Heart right ventricle (tissue), 16 donors: ENCODE measurements at regions not wholly inside any gene's neighbourhood (a gene's known extent, or its start where the extent isn't known, plus 50 kb on each side); places are given as distances from the start of the nearest gene placed in this dataset.
"Not testable (repeated sequence)": the region's sequence is repeated elsewhere in the genome, so short reads cannot be mapped to it uniquely, and the experiment has no call there.

Source experiments
- ATAC-seq, 8 donors: fragments of 200-7000 bp; cut with Tn5 transposase; one replicate each; pipeline ENCODE4 v1.9.1; 2020; ENCODE audit warnings: mild to moderate bottlenecking in 8 of 8, moderate library complexity in 8 of 8, moderate number of reproducible peaks in 1 of 8
- DNase-seq, 2 donors: peaks; one replicate each; pipeline ENCODE4 v3.0.0-alpha.2; 2020
- H3K27ac ChIP-seq, 10 donors: fragments of 200-600 bp; sonication (generic) in 2 of 10; one replicate each; pipeline versions ENCODE4 v1.5.0 to v1.8.0; 2020 to 2022; ENCODE audit warnings: mild to moderate bottlenecking in 3 of 10
- H3K27me3 ChIP-seq, 7 donors: fragments of 200-600 bp; one replicate each; pipeline ENCODE4 v1.8.0; 2021 to 2022; ENCODE audit warnings: mild to moderate bottlenecking in 2 of 7
- H3K36me3 ChIP-seq, 9 donors: fragments of 200-600 bp; sonication (generic) in 1 of 9; one replicate each; pipeline versions ENCODE4 v1.5.0 to v1.8.0; 2020 to 2022; ENCODE audit warnings: mild to moderate bottlenecking in 2 of 9
- H3K4me1 ChIP-seq, 9 donors: fragments of 200-600 bp; sonication (generic) in 1 of 9; one replicate each; pipeline versions ENCODE4 v1.5.0 to v1.8.0; 2020 to 2022; ENCODE audit warnings: mild to moderate bottlenecking in 4 of 9
- H3K4me3 ChIP-seq, 10 donors: fragments of 200-600 bp; sonication (generic) in 2 of 10; one replicate each; pipeline versions ENCODE4 v1.5.0 to v1.8.0; 2020 to 2022; ENCODE audit warnings: mild to moderate bottlenecking in 7 of 10, moderate library complexity in 2 of 10
- H3K9me3 ChIP-seq, 11 donors: fragments of 200-600 bp in 10 of 11; sonication (generic) in 2 of 11; one replicate each; pipeline versions ENCODE4 v1.5.0 to v1.8.0; 2013 to 2022; ENCODE audit warnings: mild to moderate bottlenecking in 2 of 11, control low read depth in 1 of 11, moderate library complexity in 1 of 11
- WGBS, 2 donors: extraction: QIAGEN DNeasy Blood & Tissue Kit; methylation state at CpG; one replicate each; pipeline ENCODE4 v1.1.7; 2013; ENCODE audit warnings: inconsistent platforms in 1 of 2; 5-methylcytosine and 5-hydroxymethylcytosine counted together
- intact Hi-C, 10 donors: fragments of 100-400 bp; cut with DNase I; formaldehyde crosslinking; loops; one replicate each; pipeline versions ENCODE4 v1.11.1 to v1.14.2; 2022
- TF ChIP-seq, protein P1 (sequence below), 9 donors: fragments of 200-600 bp; sonication (generic) in 2 of 9; IDR thresholded peaks; one replicate each; pipeline versions ENCODE4 v1.5.0 to v1.8.0; 2021 to 2022; ENCODE audit warnings: antibody characterized with exemption in 9 of 9, mild to moderate bottlenecking in 5 of 9, moderate library complexity in 1 of 9
- donor health status: Arrhythmogenic right ventricular cardiomyopathy.
- donor health status: ischemic (EF 13 %, LVEDD 7.1; RV severe dilation, severe dysfunction).
- donor health status: healthy with polysubstance abuse.
- donor health status: DM: no; HTN: yes; CAD: no.
- donor health status: DM: no; HTN: no; CAD: no.
- donor health status: ischemic (EF 25% LVEDD 6.9; RV normal size, moderate dysfunction).
- donor health status: ischemic (EF 25% LVEDD 5.7; RV mildly dilated, moderate dysfunction).
- donor health status: healthy.
- donor health status: DM: yes; HTN: yes; CAD: no.
- donor health status: Ischemic cardiomyopathy.
- donor health status: ischemic (EF 35%, LVEDD 5.7; RV mildly dilated, moderate dysfunction).
- donor health status: nonischemic (EF 11% LVEDD 7.7; RV severe dilation, severe dysfunction).
- donor health status: DM: yes; HTN: yes; CAD: no.
- donor health status: PGD.
- donor health status: ischemic (EF 29% LVEDD 5.4; RV normal size, mild dysfunction).
- donor health status: nonischemic (EF 23%, LVEDD 6.1; RV moderate dilation, normal function).

- no peak overlapping the region for H3K4me3 ChIP-seq
- H3K27ac ChIP-seq, result no peak overlapping the region
- TF ChIP-seq, protein P1, sequence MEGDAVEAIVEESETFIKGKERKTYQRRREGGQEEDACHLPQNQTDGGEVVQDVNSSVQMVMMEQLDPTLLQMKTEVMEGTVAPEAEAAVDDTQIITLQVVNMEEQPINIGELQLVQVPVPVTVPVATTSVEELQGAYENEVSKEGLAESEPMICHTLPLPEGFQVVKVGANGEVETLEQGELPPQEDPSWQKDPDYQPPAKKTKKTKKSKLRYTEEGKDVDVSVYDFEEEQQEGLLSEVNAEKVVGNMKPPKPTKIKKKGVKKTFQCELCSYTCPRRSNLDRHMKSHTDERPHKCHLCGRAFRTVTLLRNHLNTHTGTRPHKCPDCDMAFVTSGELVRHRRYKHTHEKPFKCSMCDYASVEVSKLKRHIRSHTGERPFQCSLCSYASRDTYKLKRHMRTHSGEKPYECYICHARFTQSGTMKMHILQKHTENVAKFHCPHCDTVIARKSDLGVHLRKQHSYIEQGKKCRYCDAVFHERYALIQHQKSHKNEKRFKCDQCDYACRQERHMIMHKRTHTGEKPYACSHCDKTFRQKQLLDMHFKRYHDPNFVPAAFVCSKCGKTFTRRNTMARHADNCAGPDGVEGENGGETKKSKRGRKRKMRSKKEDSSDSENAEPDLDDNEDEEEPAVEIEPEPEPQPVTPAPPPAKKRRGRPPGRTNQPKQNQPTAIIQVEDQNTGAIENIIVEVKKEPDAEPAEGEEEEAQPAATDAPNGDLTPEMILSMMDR (IDR thresholded peaks at IDR 0.05), result no peak
- DNase-seq, result no peak
- intact Hi-C loops, result no loop called here
- H3K9me3 ChIP-seq, result peaks cover 0 to 3% (median 0%) of the 10 kb centered on the region in 11 donors
- WGBS, 2 donors, result 90 to 94% methylated on average over 1 of the region's 1 CpG
- no peaks in the 10 kb centered on the region for H3K4me1 ChIP-seq
- no peaks in the 10 kb centered on the region for H3K27me3 ChIP-seq
- ATAC-seq, result no peak
- H3K36me3 ChIP-seq, result no peaks in the 10 kb centered on the region
These were observed 650.2 kb downstream of the SUCLG1 start for GRCh38 chr2:83808878-83809277.

DNA sequence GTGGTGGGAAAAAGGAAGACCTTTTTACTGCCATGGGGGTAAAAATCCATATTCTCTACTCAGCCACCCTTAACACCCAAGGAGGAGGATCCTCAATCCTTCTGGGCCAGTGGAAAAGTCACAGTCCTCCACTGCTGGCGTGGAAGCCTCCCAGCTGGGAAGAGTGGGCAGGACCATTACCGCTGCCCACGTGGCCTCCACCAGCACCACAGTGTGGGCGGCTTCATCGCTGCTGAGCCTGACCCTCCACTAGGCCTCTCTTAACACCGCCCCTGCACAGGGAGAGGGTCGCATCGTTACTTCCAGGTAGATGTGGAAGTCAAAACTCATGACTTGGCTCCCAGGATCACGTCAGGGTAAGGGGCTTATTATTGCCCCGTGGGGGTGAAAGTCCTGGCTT is 656.5 kb downstream of the SUCLG1 start:
- intact Hi-C loops, result no loop called here
- DNase-seq, result no peak
- ATAC-seq, result no peak

GRCh38 chr2:83795777-83796176 is 663.3 kb downstream of the SUCLG1 start:
- Histone ChIP-seq H3K27me3 (no peaks in the 10 kb centered on the region), H3K27ac (no peak overlapping the region), H3K4me3 (no peak overlapping the region), H3K36me3 (no peaks in the 10 kb centered on the region), H3K9me3 (no peaks in the 10 kb centered on the region), H3K4me1 (no peaks in the 10 kb centered on the region)
- intact Hi-C loops, result no loop called here
- TF ChIP-seq, protein P1 (IDR thresholded peaks at IDR 0.05), result no peak
- no peak for ATAC-seq
- 74 to 87% methylated on average over 3 of the region's 3 CpGs for WGBS, 2 donors
- DNase-seq, result no peak

More for the DNA sequence above, 656.5 kb downstream of the SUCLG1 start:
- WGBS, 2 donors, result 92 to 93% methylated on average over 10 of the region's 10 CpGs
- Histone ChIP-seq H3K4me3 (no peak overlapping the region), H3K27me3 (no peaks in the 10 kb centered on the region), H3K36me3 (no peaks in the 10 kb centered on the region), H3K27ac (no peak overlapping the region), H3K4me1 (no peaks in the 10 kb centered on the region), H3K9me3 (no peaks in the 10 kb centered on the region)
- TF ChIP-seq, protein P1 (IDR thresholded peaks at IDR 0.05), result no peak

- DNase-seq, H3K4me3 ChIP-seq, H3K9me3 ChIP-seq, H3K4me1 ChIP-seq, H3K36me3 ChIP-seq, ATAC-seq, H3K27ac ChIP-seq, H3K27me3 ChIP-seq, intact Hi-C loops: not testable (repeated sequence)
- WGBS, 2 donors, result 86 to 87% methylated on average over 6 of the region's 6 CpGs
These were observed 668.6 kb downstream of the SUCLG1 start for GRCh38 chr2:83790467-83790866.

DNA sequence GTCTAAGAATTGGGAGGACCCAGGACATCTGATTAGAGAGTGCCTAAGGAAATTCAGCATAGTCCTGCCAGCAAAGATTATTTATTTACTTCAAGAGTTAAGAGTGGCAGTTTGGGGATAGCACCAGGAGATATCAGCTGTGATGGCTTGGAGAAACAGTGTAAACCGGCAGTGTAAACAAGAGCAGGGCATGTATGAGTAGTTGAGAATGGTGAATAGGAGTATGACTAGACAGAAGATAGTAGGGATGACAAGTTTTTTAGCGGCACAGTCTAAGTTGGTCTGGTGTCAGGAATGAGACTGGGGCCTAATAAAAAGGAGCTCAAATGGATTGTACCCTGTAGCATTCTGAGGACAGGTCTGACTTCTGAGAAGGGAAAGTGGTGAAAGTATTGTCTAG is 669.4 kb downstream of the SUCLG1 start:
- not testable (repeated sequence) for H3K4me1 ChIP-seq, H3K9me3 ChIP-seq, H3K27me3 ChIP-seq, H3K4me3 ChIP-seq, ATAC-seq, DNase-seq, H3K36me3 ChIP-seq, H3K27ac ChIP-seq
- WGBS, 2 donors, result 60 to 77% methylated on average over 1 of the region's 2 CpGs
- intact Hi-C loops, result loop anchor here in 1 of 10 donors (5.0 kb wide), 1 partner anchor 458 kb away; no protein-coding TSS in a partner anchor

- WGBS, 2 donors, result 73 to 74% methylated on average over 9 of the region's 9 CpGs
- not testable (repeated sequence) for H3K9me3 ChIP-seq, H3K27ac ChIP-seq, H3K4me1 ChIP-seq, H3K27me3 ChIP-seq, H3K4me3 ChIP-seq, H3K36me3 ChIP-seq, DNase-seq, ATAC-seq
- intact Hi-C loops, result loop anchor here in 1 of 10 donors (5.0 kb wide), 1 partner anchor 458 kb away; no protein-coding TSS in a partner anchor
These were observed 670.0 kb downstream of the SUCLG1 start for GRCh38 chr2:83788938-83789566.
